ENCODE measurements at regions not wholly inside any gene's neighbourhood (a gene's known extent, or its start where the extent isn't known, plus 50 kb on each side); places are given as distances from the start of the nearest gene placed in this dataset.

DNA sequence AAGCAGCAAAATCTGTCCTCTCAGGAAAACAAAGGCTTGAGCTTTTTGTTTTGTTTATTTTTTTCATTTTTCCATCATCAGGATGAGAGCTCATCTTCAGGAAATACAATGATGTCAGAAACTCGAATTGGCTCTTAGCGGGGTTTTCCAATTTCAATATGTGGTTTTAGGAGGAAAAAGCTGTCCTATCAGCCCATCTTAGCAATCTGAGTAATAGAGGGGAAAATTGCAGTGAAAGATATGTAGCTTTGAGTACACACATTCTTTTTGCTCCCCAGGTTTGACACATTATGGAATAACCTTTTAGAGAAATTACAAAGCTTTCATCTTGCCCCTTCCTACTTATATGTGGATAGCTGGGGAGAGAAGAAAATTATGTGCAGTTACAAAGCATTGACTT, 113.6 kb upstream of the MYO3A start:
- Histone ChIP-seq H3K27ac (no peak overlapping the region), H3K4me3 (no peak overlapping the region), H3K27me3 (no peaks in the 10 kb centered on the region), H3K9me3 (no peaks in the 10 kb centered on the region), H3K4me1 (no peaks in the 10 kb centered on the region), H3K36me3 (replicated peaks in 1 of 2; ENCODE audit: insufficient read depth in 1 of 2, low read depth in 2 of 2) (no peaks in the 10 kb centered on the region)
- 63 to 72% methylated on average over 2 of the region's 2 CpGs for WGBS, 2 donors
- intact Hi-C loops (cut with DNase I): no loop called here
- TF ChIP-seq, protein P1, sequence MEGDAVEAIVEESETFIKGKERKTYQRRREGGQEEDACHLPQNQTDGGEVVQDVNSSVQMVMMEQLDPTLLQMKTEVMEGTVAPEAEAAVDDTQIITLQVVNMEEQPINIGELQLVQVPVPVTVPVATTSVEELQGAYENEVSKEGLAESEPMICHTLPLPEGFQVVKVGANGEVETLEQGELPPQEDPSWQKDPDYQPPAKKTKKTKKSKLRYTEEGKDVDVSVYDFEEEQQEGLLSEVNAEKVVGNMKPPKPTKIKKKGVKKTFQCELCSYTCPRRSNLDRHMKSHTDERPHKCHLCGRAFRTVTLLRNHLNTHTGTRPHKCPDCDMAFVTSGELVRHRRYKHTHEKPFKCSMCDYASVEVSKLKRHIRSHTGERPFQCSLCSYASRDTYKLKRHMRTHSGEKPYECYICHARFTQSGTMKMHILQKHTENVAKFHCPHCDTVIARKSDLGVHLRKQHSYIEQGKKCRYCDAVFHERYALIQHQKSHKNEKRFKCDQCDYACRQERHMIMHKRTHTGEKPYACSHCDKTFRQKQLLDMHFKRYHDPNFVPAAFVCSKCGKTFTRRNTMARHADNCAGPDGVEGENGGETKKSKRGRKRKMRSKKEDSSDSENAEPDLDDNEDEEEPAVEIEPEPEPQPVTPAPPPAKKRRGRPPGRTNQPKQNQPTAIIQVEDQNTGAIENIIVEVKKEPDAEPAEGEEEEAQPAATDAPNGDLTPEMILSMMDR (IDR thresholded peaks at IDR 0.05): no peak
- DNase-seq (no peak), ATAC-seq (no peak)

DNA sequence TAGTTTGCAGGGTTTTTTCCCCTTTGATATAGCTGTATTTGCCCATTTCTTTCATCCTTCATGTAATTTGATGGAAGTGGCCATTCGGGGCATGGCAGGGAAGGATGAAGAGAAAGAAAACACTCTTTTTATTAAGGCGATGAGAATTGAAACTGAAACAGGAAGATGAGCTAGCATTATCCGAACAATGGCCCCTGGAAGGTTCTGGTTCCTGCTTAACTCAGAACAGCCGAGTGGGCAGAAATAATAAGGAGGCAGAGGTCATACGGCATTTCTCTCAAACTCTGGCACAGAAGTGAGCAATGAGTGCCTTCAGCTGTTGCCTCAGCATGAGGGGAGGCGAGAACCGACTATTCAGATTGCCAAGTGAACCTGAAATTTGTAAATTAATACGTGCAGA, 113.2 kb upstream of the MYO3A start:
- H3K9me3 ChIP-seq: no peaks in the 10 kb centered on the region
- DNase-seq (no peak), ATAC-seq (no peak)
- no peak overlapping the region for H3K4me3 ChIP-seq
- WGBS, 2 donors: 55 to 62% methylated on average over 8 of the region's 8 CpGs
- H3K27ac ChIP-seq: no peak overlapping the region
- intact Hi-C loops (cut with DNase I): no loop called here
- TF ChIP-seq, protein P1 (IDR thresholded peaks at IDR 0.05): no peak
- TF ChIP-seq POLR2A (IDR thresholded peaks at IDR 0.05): no peak
- H3K4me1 ChIP-seq: no peaks in the 10 kb centered on the region
- no peaks in the 10 kb centered on the region for H3K27me3 ChIP-seq
- no peaks in the 10 kb centered on the region for H3K36me3 ChIP-seq (replicated peaks in 1 of 2; ENCODE audit: insufficient read depth in 1 of 2, low read depth in 2 of 2)

DNA sequence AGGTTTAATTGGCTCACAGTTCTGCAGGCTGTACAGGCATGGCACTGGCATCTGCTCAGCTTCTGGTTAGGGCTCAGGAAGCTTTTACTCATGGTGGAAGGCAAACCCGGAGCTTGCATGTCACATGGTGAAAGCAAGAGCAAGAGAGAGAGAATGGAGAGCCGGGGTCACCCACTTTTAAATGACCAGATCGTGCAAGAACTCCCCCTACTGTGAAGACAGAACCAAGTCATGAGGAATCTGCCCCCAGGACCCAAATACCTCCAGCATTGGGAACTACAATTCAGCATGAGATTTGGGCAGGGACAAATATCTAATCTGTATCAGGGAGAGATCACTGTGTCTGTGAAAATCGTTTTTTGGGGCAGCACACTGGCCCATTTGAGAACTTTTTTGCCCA, 110.0 kb upstream of the MYO3A start:
- 45 to 47% methylated on average over 3 to 4 of the region's 4 CpGs for WGBS, 2 donors
- TF ChIP-seq, protein P1 (IDR thresholded peaks at IDR 0.05): no peak
- TF ChIP-seq POLR2A (IDR thresholded peaks at IDR 0.05): no peak
- no peak overlapping the region for H3K27ac ChIP-seq
- no peak for DNase-seq
- H3K4me3 ChIP-seq: no peak overlapping the region
- no peaks in the 10 kb centered on the region for H3K9me3 ChIP-seq
- intact Hi-C loops (cut with DNase I): no loop called here
- no peaks in the 10 kb centered on the region for H3K27me3 ChIP-seq
- H3K4me1 ChIP-seq: no peaks in the 10 kb centered on the region
- ATAC-seq: no peak
- H3K36me3 ChIP-seq (replicated peaks in 1 of 2; ENCODE audit: insufficient read depth in 1 of 2, low read depth in 2 of 2): no peaks in the 10 kb centered on the region

DNA sequence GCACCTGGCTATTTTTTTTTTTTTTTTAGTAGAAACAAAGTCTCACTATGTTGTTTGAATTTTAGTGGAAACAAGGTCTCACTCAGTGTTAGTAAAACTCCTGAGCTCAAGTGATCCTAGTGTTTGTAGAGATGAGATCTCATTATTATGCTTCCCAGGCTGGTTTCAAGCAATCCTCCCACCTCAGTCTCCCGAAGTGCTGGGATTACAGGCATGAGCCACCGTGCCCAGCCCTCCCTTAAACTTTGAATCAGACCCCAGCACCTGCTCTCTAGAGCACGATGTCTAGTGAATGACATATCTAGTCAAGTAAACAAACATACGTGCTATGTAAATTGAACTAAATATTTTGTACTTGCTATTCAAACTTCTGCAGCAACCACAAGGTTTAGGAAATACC, 105.6 kb upstream of the MYO3A start:
- DNase-seq (no peak), ATAC-seq (no peak)
- no peak for TF ChIP-seq POLR2A (IDR thresholded peaks at IDR 0.05)
- H3K27ac ChIP-seq: no peak overlapping the region
- no peaks in the 10 kb centered on the region for H3K27me3 ChIP-seq
- no peaks in the 10 kb centered on the region for H3K9me3 ChIP-seq
- 25 to 27% methylated on average over 4 of the region's 4 CpGs for WGBS, 2 donors
- intact Hi-C loops (cut with DNase I): no loop called here
- H3K36me3 ChIP-seq (replicated peaks in 1 of 2; ENCODE audit: insufficient read depth in 1 of 2, low read depth in 2 of 2): no peaks in the 10 kb centered on the region
- H3K4me3 ChIP-seq: no peak overlapping the region
- H3K4me1 ChIP-seq: no peaks in the 10 kb centered on the region

DNA sequence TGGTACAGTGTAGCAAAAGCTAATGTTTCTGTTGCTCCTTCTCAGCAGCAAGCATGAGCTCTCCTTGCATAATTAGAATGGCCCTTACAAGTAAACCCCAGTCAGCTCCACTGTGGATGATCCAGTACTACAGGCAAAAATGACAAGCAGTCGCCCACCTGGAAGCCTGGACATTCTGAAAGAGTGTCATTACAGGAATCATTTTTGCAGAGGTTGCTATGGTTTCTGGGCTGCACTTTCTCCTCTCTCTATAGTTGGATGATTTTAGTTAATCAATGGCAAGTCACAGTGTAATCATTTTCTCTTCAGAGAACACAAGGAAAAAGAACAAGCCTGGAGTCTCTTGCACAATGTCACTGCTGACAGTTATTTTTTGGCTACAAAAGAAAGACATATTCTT, 102.9 kb upstream of the MYO3A start:
- no peaks in the 10 kb centered on the region for H3K36me3 ChIP-seq (replicated peaks in 1 of 2; ENCODE audit: insufficient read depth in 1 of 2, low read depth in 2 of 2)
- intact Hi-C loops (cut with DNase I): no loop called here
- TF ChIP-seq POLR2A (IDR thresholded peaks at IDR 0.05): no peak
- TF ChIP-seq, protein P1 (IDR thresholded peaks at IDR 0.05): no peak
- ATAC-seq (no peak), DNase-seq (no peak)
- no peak overlapping the region for H3K27ac ChIP-seq
- H3K9me3 ChIP-seq: no peaks in the 10 kb centered on the region
- H3K4me3 ChIP-seq: no peak overlapping the region
- no peaks in the 10 kb centered on the region for H3K4me1 ChIP-seq
- WGBS, 2 donors: 9 to 40% methylated on average over 1 of the region's 1 CpG
- no peaks in the 10 kb centered on the region for H3K27me3 ChIP-seq
